OCI-M2 (cell line): ENCODE measurements at regions not wholly inside any gene's neighbourhood (a gene's known extent, or its start where the extent isn't known, plus 50 kb on each side); places are given as distances from the start of the nearest gene placed in this dataset.
"Not testable (repeated sequence)": the region's sequence is repeated elsewhere in the genome, so short reads cannot be mapped to it uniquely, and the experiment has no call there.

Source experiments
- DNase-seq: peaks from one replicate; lab custom pipeline; 2025; ENCODE audit not compliant: unreplicated experiment; lab: John Stamatoyannopoulos, UW

GRCh38 chr3:66552846-66553245 lies 52.0 kb upstream of the LRIG1 start:
- DNase-seq = no peak

GRCh38 chr3:66553441-66554113 lies 52.8 kb upstream of the LRIG1 start:
- DNase-seq = no peak

- no peak for DNase-seq
Measured at GRCh38 chr3:66554178-66554577, 53.4 kb upstream of the LRIG1 start.

GRCh38 chr3:66555214-66555844 lies 54.5 kb upstream of the LRIG1 start:
- no peak for DNase-seq

GRCh38 chr3:66557170-66557569 lies 56.3 kb upstream of the LRIG1 start:
- no peak for DNase-seq

- DNase-seq = not testable (repeated sequence)
Measured at GRCh38 chr3:66559924-66560323, 59.1 kb upstream of the LRIG1 start.

- no peak for DNase-seq
Measured at GRCh38 chr3:66561367-66561766, 60.5 kb upstream of the LRIG1 start.

- peak; percentile 85 for DNase-seq
Measured at GRCh38 chr3:66565301-66565700, 64.5 kb upstream of the LRIG1 start.

- DNase-seq = no peak
Measured at GRCh38 chr3:66567077-66567476, 66.3 kb upstream of the LRIG1 start.

GRCh38 chr3:66572090-66572675 lies 71.4 kb upstream of the LRIG1 start:
- no peak for DNase-seq

- no peak for DNase-seq
Measured at GRCh38 chr3:66572938-66573710, 72.3 kb upstream of the LRIG1 start.

- no peak for DNase-seq
Measured at GRCh38 chr3:66574091-66574490, 73.3 kb upstream of the LRIG1 start.

- no peak for DNase-seq
Measured at GRCh38 chr3:66577426-66578203, 76.8 kb upstream of the LRIG1 start.

GRCh38 chr3:66581256-66581655 lies 80.4 kb upstream of the LRIG1 start:
- no peak for DNase-seq

- no peak for DNase-seq
Measured at GRCh38 chr3:66582721-66583423, 82.0 kb upstream of the LRIG1 start.

GRCh38 chr3:66583424-66584040 lies 82.7 kb upstream of the LRIG1 start:
- DNase-seq = no peak

- no peak for DNase-seq
Measured at GRCh38 chr3:66585520-66586095, 84.8 kb upstream of the LRIG1 start.

GRCh38 chr3:66586853-66587252 lies 86.0 kb upstream of the LRIG1 start:
- no peak for DNase-seq

GRCh38 chr3:66588340-66588847 lies 87.6 kb upstream of the LRIG1 start:
- DNase-seq = no peak
